ENCODE measurements at regions not wholly inside any gene's neighbourhood (a gene's known extent, or its start where the extent isn't known, plus 50 kb on each side); places are given as distances from the start of the nearest gene placed in this dataset.
"Not testable (repeated sequence)": the region's sequence is repeated elsewhere in the genome, so short reads cannot be mapped to it uniquely, and the experiment has no call there.

GRCh38 chr13:65937251-65937650 is 1292.9 kb downstream of the PCDH9 start:
- ATAC-seq: no peak

- ATAC-seq: no peak
Observed at GRCh38 chr13:65936249-65936648, 1293.9 kb downstream of the PCDH9 start.

GRCh38 chr13:65932587-65933239 is 1297.4 kb downstream of the PCDH9 start:
- no peak for ATAC-seq

- ATAC-seq: no peak
Observed at GRCh38 chr13:65932013-65932412, 1298.1 kb downstream of the PCDH9 start.

- no peak for ATAC-seq
Observed at GRCh38 chr13:65929436-65929835, 1300.7 kb downstream of the PCDH9 start.

GRCh38 chr13:65926750-65927171 is 1303.4 kb downstream of the PCDH9 start:
- ATAC-seq: no peak

GRCh38 chr13:65922846-65923245 is 1307.3 kb downstream of the PCDH9 start:
- not testable (repeated sequence) for ATAC-seq

- no peak for ATAC-seq
Observed at GRCh38 chr13:65921933-65922332, 1308.2 kb downstream of the PCDH9 start.

- ATAC-seq: no peak
Observed at GRCh38 chr13:65917731-65918130, 1312.4 kb downstream of the PCDH9 start.

GRCh38 chr13:65915195-65915594 is 1314.9 kb downstream of the PCDH9 start:
- ATAC-seq: no peak

GRCh38 chr13:65914716-65915115 is 1315.4 kb downstream of the PCDH9 start:
- no peak for ATAC-seq

GRCh38 chr13:65913173-65913572 is 1317.0 kb downstream of the PCDH9 start:
- no peak for ATAC-seq

- ATAC-seq: no peak
Observed at GRCh38 chr13:65912516-65912915, 1317.6 kb downstream of the PCDH9 start.

- no peak for ATAC-seq
Observed at GRCh38 chr13:65911546-65912193, 1318.5 kb downstream of the PCDH9 start.

- ATAC-seq: no peak
Observed at GRCh38 chr13:65909501-65909900, 1320.6 kb downstream of the PCDH9 start.

- no peak for ATAC-seq
Observed at GRCh38 chr13:65907666-65908525, 1322.2 kb downstream of the PCDH9 start.

- no peak for ATAC-seq
Observed at GRCh38 chr13:65901723-65902122, 1328.4 kb downstream of the PCDH9 start.

GRCh38 chr13:65894049-65894448 is 1336.1 kb downstream of the PCDH9 start:
- no peak for ATAC-seq

- ATAC-seq: no peak
Observed at GRCh38 chr13:65892859-65893258, 1337.3 kb downstream of the PCDH9 start.

- ATAC-seq: no peak
Observed at GRCh38 chr13:65889368-65889767, 1340.8 kb downstream of the PCDH9 start.

- ATAC-seq: no peak
Observed at GRCh38 chr13:65882810-65883209, 1347.3 kb downstream of the PCDH9 start.

- no peak for ATAC-seq
Observed at GRCh38 chr13:65881561-65882155, 1348.5 kb downstream of the PCDH9 start.

GRCh38 chr13:65875031-65875430 is 1355.1 kb downstream of the PCDH9 start:
- no peak for ATAC-seq
